Embryonic facial prominence (tissue), 1 donor: ENCODE measurements at regions not wholly inside any gene's neighbourhood (a gene's known extent, or its start where the extent isn't known, plus 50 kb on each side); places are given as distances from the start of the nearest gene placed in this dataset.
"Not testable (repeated sequence)": the region's sequence is repeated elsewhere in the genome, so short reads cannot be mapped to it uniquely, and the experiment has no call there.

ENCODE experiments used
- DNase-seq: peaks from one replicate; pipeline ENCODE4 v3.0.0-alpha.2; 2016; ENCODE audit errors: extremely low spot score

- DNase-seq = no peak
These were observed 408.4 kb downstream of the NTRK2 start for GRCh38 chr9:85077944-85078343.

- not testable (repeated sequence) for DNase-seq
These were observed 407.6 kb downstream of the NTRK2 start for GRCh38 chr9:85077146-85077545.
